ENCODE measurements at regions not wholly inside any gene's neighbourhood (a gene's known extent, or its start where the extent isn't known, plus 50 kb on each side); places are given as distances from the start of the nearest gene placed in this dataset.
"Not testable (repeated sequence)": the region's sequence is repeated elsewhere in the genome, so short reads cannot be mapped to it uniquely, and the experiment has no call there.

DNA sequence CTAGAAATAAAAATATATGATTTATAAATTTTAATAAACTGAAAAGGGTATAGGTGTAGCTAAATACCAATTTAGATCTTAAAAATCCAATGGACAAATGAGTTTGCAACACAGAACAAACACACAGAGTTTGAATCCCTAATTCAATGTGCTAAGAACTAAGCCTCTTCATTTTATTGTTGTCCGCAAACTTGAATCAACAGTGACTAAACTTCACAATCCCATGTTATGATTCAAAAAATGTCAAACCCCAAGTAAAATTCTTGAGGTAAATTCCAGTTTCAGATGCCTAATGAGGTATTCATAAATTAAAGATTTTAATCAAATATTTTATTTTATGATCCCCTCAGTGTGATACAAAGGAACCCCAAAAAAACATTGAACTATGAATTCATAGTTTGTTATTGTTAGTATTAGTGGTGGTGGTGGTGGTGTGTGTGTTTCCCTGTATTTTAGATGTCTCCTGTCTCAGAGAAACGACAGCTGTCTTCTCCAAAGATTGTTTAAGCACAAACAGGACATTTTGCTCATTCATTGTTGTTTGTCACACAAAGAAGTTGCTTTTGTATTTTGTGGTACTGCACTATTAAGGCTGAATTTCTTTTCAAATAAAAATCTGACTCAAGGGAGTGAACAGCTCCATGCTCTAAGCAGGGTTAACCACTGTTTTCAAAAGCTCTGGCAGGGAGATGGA is 259.8 kb downstream of the OSR1 start:
- no peak overlapping the region for H3K27ac ChIP-seq (ENCODE audit: low read depth in 1 of 2, low read length in 2 of 2)
- no peaks in the 10 kb centered on the region for H3K9me3 ChIP-seq (replicated peaks in 1 of 2; ENCODE audit: control insufficient read depth in 1 of 2, insufficient read depth in 1 of 2, low read length in 2 of 2)
- no peaks in the 10 kb centered on the region for H3K4me1 Mint-ChIP-seq
- DNase-seq = no peak
- no CpG with 5 or more reads among the region's 2 CpGs for WGBS (ENCODE audit: insufficient coverage)
- intact Hi-C loops (cut with micrococcal nuclease) = no loop called here
- peaks cover 0 to 5% (median 3%) of the 10 kb centered on the region in 7 donors for H3K9me3 Mint-ChIP-seq
- H3K79me2 ChIP-seq (ENCODE audit: insufficient read depth, low read length) = no peaks in the 10 kb centered on the region
- no peaks in the 10 kb centered on the region for H4K20me1 ChIP-seq (ENCODE audit: insufficient read depth, low read length)
- no peak overlapping the region for H3K27ac Mint-ChIP-seq
- no peak overlapping the region for H3K4me2 ChIP-seq (replicated peaks; ENCODE audit: extremely low read depth, low read length, poor library complexity, severe bottlenecking)
- H3K4me3 Mint-ChIP-seq = no peak overlapping the region
- H3K36me3 Mint-ChIP-seq = no peaks in the 10 kb centered on the region
- H2AFZ ChIP-seq (ENCODE audit: insufficient read depth, low read depth, low read length, poor library complexity, severe bottlenecking) = no peak overlapping the region
- H3K9ac ChIP-seq (ENCODE audit: insufficient read depth, low read length, poor library complexity, severe bottlenecking) = no peak overlapping the region
- no peaks in the 10 kb centered on the region for H3K27me3 ChIP-seq (ENCODE audit: control insufficient read depth in 2 of 2, insufficient read depth in 2 of 2, low read length in 2 of 2)
- H3K4me3 ChIP-seq (replicated peaks in 1 of 3; ENCODE audit: low read depth in 2 of 3, low read length in 3 of 3) = no peak overlapping the region
- no peaks in the 10 kb centered on the region for H3K36me3 ChIP-seq (replicated peaks in 1 of 2; ENCODE audit: control insufficient read depth in 1 of 2, insufficient read depth in 2 of 2, low read length in 2 of 2)
- TF ChIP-seq, protein P1, sequence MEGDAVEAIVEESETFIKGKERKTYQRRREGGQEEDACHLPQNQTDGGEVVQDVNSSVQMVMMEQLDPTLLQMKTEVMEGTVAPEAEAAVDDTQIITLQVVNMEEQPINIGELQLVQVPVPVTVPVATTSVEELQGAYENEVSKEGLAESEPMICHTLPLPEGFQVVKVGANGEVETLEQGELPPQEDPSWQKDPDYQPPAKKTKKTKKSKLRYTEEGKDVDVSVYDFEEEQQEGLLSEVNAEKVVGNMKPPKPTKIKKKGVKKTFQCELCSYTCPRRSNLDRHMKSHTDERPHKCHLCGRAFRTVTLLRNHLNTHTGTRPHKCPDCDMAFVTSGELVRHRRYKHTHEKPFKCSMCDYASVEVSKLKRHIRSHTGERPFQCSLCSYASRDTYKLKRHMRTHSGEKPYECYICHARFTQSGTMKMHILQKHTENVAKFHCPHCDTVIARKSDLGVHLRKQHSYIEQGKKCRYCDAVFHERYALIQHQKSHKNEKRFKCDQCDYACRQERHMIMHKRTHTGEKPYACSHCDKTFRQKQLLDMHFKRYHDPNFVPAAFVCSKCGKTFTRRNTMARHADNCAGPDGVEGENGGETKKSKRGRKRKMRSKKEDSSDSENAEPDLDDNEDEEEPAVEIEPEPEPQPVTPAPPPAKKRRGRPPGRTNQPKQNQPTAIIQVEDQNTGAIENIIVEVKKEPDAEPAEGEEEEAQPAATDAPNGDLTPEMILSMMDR (IDR thresholded peaks at IDR 0.05) = no peak
- H3K27me3 Mint-ChIP-seq (ENCODE audit: low read depth in 3 of 3) = no peaks in the 10 kb centered on the region
- no peaks in the 10 kb centered on the region for H3K4me1 ChIP-seq (ENCODE audit: control insufficient read depth in 1 of 2, insufficient read depth in 2 of 2, low read length in 2 of 2)

GRCh38 chr2:19089476-19089875 is 268.9 kb downstream of the OSR1 start:
- H3K4me2 ChIP-seq (replicated peaks; ENCODE audit: extremely low read depth, low read length, poor library complexity, severe bottlenecking); H3K4me1 Mint-ChIP-seq; H3K79me2 ChIP-seq (ENCODE audit: insufficient read depth, low read length); H3K4me3 Mint-ChIP-seq; H3K9ac ChIP-seq (ENCODE audit: insufficient read depth, low read length, poor library complexity, severe bottlenecking); H3K36me3 ChIP-seq (replicated peaks in 1 of 2; ENCODE audit: control insufficient read depth in 1 of 2, insufficient read depth in 2 of 2, low read length in 2 of 2); H3K9me3 ChIP-seq (replicated peaks in 1 of 2; ENCODE audit: control insufficient read depth in 1 of 2, insufficient read depth in 1 of 2, low read length in 2 of 2); H3K36me3 Mint-ChIP-seq; H4K20me1 ChIP-seq (ENCODE audit: insufficient read depth, low read length); H3K27ac Mint-ChIP-seq; H2AFZ ChIP-seq (ENCODE audit: insufficient read depth, low read depth, low read length, poor library complexity, severe bottlenecking); H3K4me1 ChIP-seq (ENCODE audit: control insufficient read depth in 1 of 2, insufficient read depth in 2 of 2, low read length in 2 of 2); DNase-seq; H3K27me3 ChIP-seq (ENCODE audit: control insufficient read depth in 2 of 2, insufficient read depth in 2 of 2, low read length in 2 of 2); intact Hi-C loops (cut with micrococcal nuclease); H3K27ac ChIP-seq (ENCODE audit: low read depth in 1 of 2, low read length in 2 of 2); H3K4me3 ChIP-seq (replicated peaks in 1 of 3; ENCODE audit: low read depth in 2 of 3, low read length in 3 of 3); H3K27me3 Mint-ChIP-seq (ENCODE audit: low read depth in 3 of 3): not testable (repeated sequence)
- 87% methylated on average over 3 of the region's 5 CpGs for WGBS (ENCODE audit: insufficient coverage)
- H3K9me3 Mint-ChIP-seq = peaks cover 3 to 15% (median 10%) of the 10 kb centered on the region in 7 donors

Measured in CD14-positive monocyte (primary cell).